Heart left ventricle (tissue), 16 donors: ENCODE measurements at regions not wholly inside any gene's neighbourhood (a gene's known extent, or its start where the extent isn't known, plus 50 kb on each side); places are given as distances from the start of the nearest gene placed in this dataset.

Source experiments
- ATAC-seq, 4 donors: fragments of 200-7000 bp; cut with Tn5 transposase; one replicate each; pipeline ENCODE4 v1.9.1; 2020 to 2022; ENCODE audit warnings: moderate library complexity in 4 of 4, mild to moderate bottlenecking in 3 of 4, moderate number of reproducible peaks in 1 of 4
- DNase-seq, 5 donors: peaks; one replicate each; pipeline ENCODE4 v3.0.0-alpha.2; 2020
- H3K27ac ChIP-seq, 12 donors: fragments of 200-600 bp; sonication (generic) in 4 of 12; one replicate each; pipeline versions ENCODE4 v1.5.0 to v1.8.0; 2016 to 2022; ENCODE audit warnings: mild to moderate bottlenecking in 2 of 12
- H3K27me3 ChIP-seq, 9 donors: fragments of 200-600 bp; sonication (generic) in 2 of 9; one replicate each; pipeline versions ENCODE4 v1.5.1 to v1.8.0; 2016 to 2022; ENCODE audit warnings: mild to moderate bottlenecking in 3 of 9
- H3K36me3 ChIP-seq, 9 donors: fragments of 200-600 bp; sonication (generic) in 2 of 9; one replicate each; pipeline versions ENCODE4 v1.5.0 to v1.8.0; 2018 to 2022; ENCODE audit warnings: mild to moderate bottlenecking in 2 of 9
- H3K4me1 ChIP-seq, 12 donors: fragments of 200-600 bp; sonication (generic) in 4 of 12; one replicate each; pipeline versions ENCODE4 v1.5.0 to v1.8.0; 2016 to 2022; ENCODE audit warnings: mild to moderate bottlenecking in 3 of 12
- H3K4me3 ChIP-seq, 12 donors: fragments of 200-600 bp; sonication (generic) in 4 of 12; one replicate each; pipeline versions ENCODE4 v1.5.0 to v1.8.0; 2017 to 2022; ENCODE audit warnings: mild to moderate bottlenecking in 9 of 12, moderate library complexity in 4 of 12
- H3K9me3 ChIP-seq, 12 donors: fragments of 200-600 bp; sonication (generic) in 4 of 12; one replicate each; pipeline versions ENCODE4 v1.5.0 to v1.8.0; 2016 to 2022; ENCODE audit warnings: mild to moderate bottlenecking in 1 of 12
- CTCF ChIP-seq, 12 donors: fragments of 200-600 bp; sonication (generic) in 4 of 12; IDR thresholded peaks; one replicate each; pipeline versions ENCODE4 v1.5.0 to v1.8.0; 2018 to 2022; ENCODE audit warnings: antibody characterized with exemption in 12 of 12, mild to moderate bottlenecking in 5 of 12
- POLR2A ChIP-seq, 2 donors: fragments of 450-650 bp; IDR thresholded peaks; one replicate each; pipeline ENCODE4 v1.6.1; 2017; ENCODE audit warnings: antibody characterized with exemption in 2 of 2, mild to moderate bottlenecking in 2 of 2, moderate library complexity in 2 of 2
- WGBS, 4 donors: extraction: QIAGEN DNeasy Blood & Tissue Kit in 2 of 4; methylation state at CpG; one replicate each; pipeline versions ENCODE4 v1.1.5 to v1.1.7; 2013 to 2018; 5-methylcytosine and 5-hydroxymethylcytosine counted together
- intact Hi-C, 10 donors: fragments of 100-400 bp; cut with DNase I; formaldehyde crosslinking; loops; one replicate each; pipeline versions ENCODE4 v1.11.1 to v1.14.2; 2022
- donor health status: ischemic (EF 13 %, LVEDD 7.1; RV severe dilation, severe dysfunction).
- donor health status: healthy with polysubstance abuse.
- donor health status: DM: no; HTN: yes; CAD: no.
- donor health status: DM: no; HTN: no; CAD: no.
- donor health status: ischemic (EF 25% LVEDD 6.9; RV normal size, moderate dysfunction).
- donor health status: ischemic (EF 25% LVEDD 5.7; RV mildly dilated, moderate dysfunction).
- donor health status: healthy.
- donor health status: DM: yes; HTN: yes; CAD: no.
- donor health status: ischemic (EF 35%, LVEDD 5.7; RV mildly dilated, moderate dysfunction).
- donor health status: nonischemic (EF 11% LVEDD 7.7; RV severe dilation, severe dysfunction).
- donor health status: DM: yes; HTN: yes; CAD: no.
- donor health status: PGD.
- donor health status: ischemic (EF 29% LVEDD 5.4; RV normal size, mild dysfunction).
- donor health status: nonischemic (EF 23%, LVEDD 6.1; RV moderate dilation, normal function).

GRCh38 chr1:30088594-30088993, 634.8 kb downstream of the MATN1 start:
- H3K4me1 ChIP-seq, result peaks cover 3 to 34% (median 22%) of the 10 kb centered on the region in 12 donors
- H3K36me3 ChIP-seq, result no peaks in the 10 kb centered on the region
- intact Hi-C loops, result loop anchor here in 9 of 10 donors (5.0 to 10.0 kb wide), 8 partner anchors 174 to 854 kb away; partner anchors contain the start of genes MECR (in 2 of the 9) and PTPRU (in 2 of the 9)
- no peak for ATAC-seq
- H3K27me3 ChIP-seq, result peaks cover 0 to 18% (median 0%) of the 10 kb centered on the region in 9 donors
- H3K4me3 ChIP-seq, result no peak overlapping the region
- WGBS, 4 donors, result 59 to 64% (median 61%) methylated on average over 10 of the region's 10 CpGs
- no peak for DNase-seq
- H3K27ac ChIP-seq, result peak overlapping the region in 1 of 12 donors; percentile 8
- H3K9me3 ChIP-seq, result peaks cover 0 to 25% (median 21%) of the 10 kb centered on the region in 12 donors
- TF ChIP-seq POLR2A (IDR thresholded peaks at IDR 0.05) (no peak), CTCF (IDR thresholded peaks at IDR 0.05) (no peak)

- WGBS, 4 donors, result 69 to 81% (median 75%) methylated on average over 6 of the region's 6 CpGs
- H3K4me1 ChIP-seq, result peaks cover 4 to 42% (median 24%) of the 10 kb centered on the region in 12 donors
- no peaks in the 10 kb centered on the region for H3K36me3 ChIP-seq
- H3K27ac ChIP-seq, result no peak overlapping the region
- TF ChIP-seq POLR2A (IDR thresholded peaks at IDR 0.05) (no peak), CTCF (IDR thresholded peaks at IDR 0.05) (peak in 4 of 12 donors; percentile 16 to 23 (median 18))
- ATAC-seq, result no peak
- intact Hi-C loops, result loop anchor here (2.0 to 10.0 kb wide), 9 partner anchors 173 to 853 kb away; partner anchors contain the start of genes MECR (in 2 of the 10) and PTPRU (in 2 of the 10)
- H3K9me3 ChIP-seq, result peaks cover 0 to 14% (median 10%) of the 10 kb centered on the region in 12 donors
- no peak for DNase-seq
- H3K27me3 ChIP-seq, result peaks cover 0 to 18% (median 0%) of the 10 kb centered on the region in 9 donors
- no peak overlapping the region for H3K4me3 ChIP-seq
Observed at GRCh38 chr1:30087465-30087864, 635.9 kb downstream of the MATN1 start.

- ATAC-seq (peak in 3 of 4 donors; percentile 27 to 59 (median 47)), DNase-seq (peak in 4 of 5 donors; percentile 47 to 80 (median 56))
- peaks cover 0 to under 1% (median 0%) of the 10 kb centered on the region in 12 donors for H3K9me3 ChIP-seq
- 22 to 23% (median 22%) methylated on average over 44 to 45 of the region's 45 CpGs for WGBS, 4 donors
- peak overlapping the region in 4 of 12 donors; percentile 5 to 39 (median 29) for H3K4me3 ChIP-seq
- H3K36me3 ChIP-seq, result no peaks in the 10 kb centered on the region
- intact Hi-C loops, result loop anchor here (2.0 to 10.0 kb wide), 10 partner anchors 171 to 851 kb away; partner anchors contain the start of genes PTPRU (in 3 of the 10) and MECR (in 2 of the 10)
- peaks cover 4 to 42% (median 24%) of the 10 kb centered on the region in 12 donors for H3K4me1 ChIP-seq
- peak overlapping the region in 1 of 12 donors; percentile 4 for H3K27ac ChIP-seq
- peak; percentile 31 to 76 (median 61) for TF ChIP-seq CTCF (IDR thresholded peaks at IDR 0.05)
- no peak for TF ChIP-seq POLR2A (IDR thresholded peaks at IDR 0.05)
- peaks cover 0 to 18% (median 0%) of the 10 kb centered on the region in 9 donors for H3K27me3 ChIP-seq
Observed at GRCh38 chr1:30085811-30086770, 637.3 kb downstream of the MATN1 start.
